ENCODE measurements at regions not wholly inside any gene's neighbourhood (a gene's known extent, or its start where the extent isn't known, plus 50 kb on each side); places are given as distances from the start of the nearest gene placed in this dataset.

DNA sequence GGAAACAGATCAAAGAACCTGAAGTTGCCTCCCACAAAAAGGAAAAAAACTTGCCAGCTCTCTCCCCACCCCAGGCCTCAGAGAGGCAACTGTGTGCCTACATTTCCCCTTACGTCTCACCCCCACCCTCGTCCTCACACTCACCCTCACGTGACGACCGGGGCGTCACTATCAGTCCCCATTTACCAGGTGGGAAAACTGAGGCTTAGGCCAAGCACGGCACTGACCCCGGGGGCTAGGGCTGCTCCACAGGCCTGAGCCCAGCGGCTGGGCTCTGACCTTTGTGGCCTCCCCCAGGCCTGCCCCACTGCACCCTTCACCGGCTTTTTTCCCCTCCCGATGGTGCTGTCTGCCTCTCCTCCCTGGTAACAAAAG is 51.5 kb upstream of the RUNX3 start:
- TF ChIP-seq ZFP3 (CRISPR knock-in tag; IDR thresholded peaks at IDR 0.05) = no peak
- no peak for TF ChIP-seq ARNTL (CRISPR knock-in tag; IDR thresholded peaks at IDR 0.05; ENCODE audit: borderline replicate concordance, low read depth)
- no peak for TF ChIP-seq ZNF565 (CRISPR knock-in tag; conservative IDR thresholded peaks at IDR 0.05; ENCODE audit: low read depth)
- TF ChIP-seq, protein P1, sequence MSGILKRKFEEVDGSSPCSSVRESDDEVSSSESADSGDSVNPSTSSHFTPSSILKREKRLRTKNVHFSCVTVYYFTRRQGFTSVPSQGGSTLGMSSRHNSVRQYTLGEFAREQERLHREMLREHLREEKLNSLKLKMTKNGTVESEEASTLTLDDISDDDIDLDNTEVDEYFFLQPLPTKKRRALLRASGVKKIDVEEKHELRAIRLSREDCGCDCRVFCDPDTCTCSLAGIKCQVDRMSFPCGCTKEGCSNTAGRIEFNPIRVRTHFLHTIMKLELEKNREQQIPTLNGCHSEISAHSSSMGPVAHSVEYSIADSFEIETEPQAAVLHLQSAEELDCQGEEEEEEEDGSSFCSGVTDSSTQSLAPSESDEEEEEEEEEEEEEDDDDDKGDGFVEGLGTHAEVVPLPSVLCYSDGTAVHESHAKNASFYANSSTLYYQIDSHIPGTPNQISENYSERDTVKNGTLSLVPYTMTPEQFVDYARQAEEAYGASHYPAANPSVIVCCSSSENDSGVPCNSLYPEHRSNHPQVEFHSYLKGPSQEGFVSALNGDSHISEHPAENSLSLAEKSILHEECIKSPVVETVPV (CRISPR knock-in tag; IDR thresholded peaks at IDR 0.05) = no peak
- TF ChIP-seq, protein P2, sequence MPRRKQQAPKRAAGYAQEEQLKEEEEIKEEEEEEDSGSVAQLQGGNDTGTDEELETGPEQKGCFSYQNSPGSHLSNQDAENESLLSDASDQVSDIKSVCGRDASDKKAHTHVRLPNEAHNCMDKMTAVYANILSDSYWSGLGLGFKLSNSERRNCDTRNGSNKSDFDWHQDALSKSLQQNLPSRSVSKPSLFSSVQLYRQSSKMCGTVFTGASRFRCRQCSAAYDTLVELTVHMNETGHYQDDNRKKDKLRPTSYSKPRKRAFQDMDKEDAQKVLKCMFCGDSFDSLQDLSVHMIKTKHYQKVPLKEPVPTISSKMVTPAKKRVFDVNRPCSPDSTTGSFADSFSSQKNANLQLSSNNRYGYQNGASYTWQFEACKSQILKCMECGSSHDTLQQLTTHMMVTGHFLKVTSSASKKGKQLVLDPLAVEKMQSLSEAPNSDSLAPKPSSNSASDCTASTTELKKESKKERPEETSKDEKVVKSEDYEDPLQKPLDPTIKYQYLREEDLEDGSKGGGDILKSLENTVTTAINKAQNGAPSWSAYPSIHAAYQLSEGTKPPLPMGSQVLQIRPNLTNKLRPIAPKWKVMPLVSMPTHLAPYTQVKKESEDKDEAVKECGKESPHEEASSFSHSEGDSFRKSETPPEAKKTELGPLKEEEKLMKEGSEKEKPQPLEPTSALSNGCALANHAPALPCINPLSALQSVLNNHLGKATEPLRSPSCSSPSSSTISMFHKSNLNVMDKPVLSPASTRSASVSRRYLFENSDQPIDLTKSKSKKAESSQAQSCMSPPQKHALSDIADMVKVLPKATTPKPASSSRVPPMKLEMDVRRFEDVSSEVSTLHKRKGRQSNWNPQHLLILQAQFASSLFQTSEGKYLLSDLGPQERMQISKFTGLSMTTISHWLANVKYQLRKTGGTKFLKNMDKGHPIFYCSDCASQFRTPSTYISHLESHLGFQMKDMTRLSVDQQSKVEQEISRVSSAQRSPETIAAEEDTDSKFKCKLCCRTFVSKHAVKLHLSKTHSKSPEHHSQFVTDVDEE (CRISPR knock-in tag; IDR thresholded peaks at IDR 0.05) = no peak
- TF ChIP-seq BACH2 (CRISPR knock-in tag; IDR thresholded peaks at IDR 0.05; ENCODE audit: borderline replicate concordance) = no peak
- TF ChIP-seq, protein P3, sequence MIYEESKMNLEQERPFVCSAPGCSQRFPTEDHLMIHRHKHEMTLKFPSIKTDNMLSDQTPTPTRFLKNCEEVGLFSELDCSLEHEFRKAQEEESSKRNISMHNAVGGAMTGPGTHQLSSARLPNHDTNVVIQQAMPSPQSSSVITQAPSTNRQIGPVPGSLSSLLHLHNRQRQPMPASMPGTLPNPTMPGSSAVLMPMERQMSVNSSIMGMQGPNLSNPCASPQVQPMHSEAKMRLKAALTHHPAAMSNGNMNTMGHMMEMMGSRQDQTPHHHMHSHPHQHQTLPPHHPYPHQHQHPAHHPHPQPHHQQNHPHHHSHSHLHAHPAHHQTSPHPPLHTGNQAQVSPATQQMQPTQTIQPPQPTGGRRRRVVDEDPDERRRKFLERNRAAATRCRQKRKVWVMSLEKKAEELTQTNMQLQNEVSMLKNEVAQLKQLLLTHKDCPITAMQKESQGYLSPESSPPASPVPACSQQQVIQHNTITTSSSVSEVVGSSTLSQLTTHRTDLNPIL (CRISPR knock-in tag; IDR thresholded peaks at IDR 0.05; ENCODE audit: low read depth) = no peak
- TF ChIP-seq, protein P4, sequence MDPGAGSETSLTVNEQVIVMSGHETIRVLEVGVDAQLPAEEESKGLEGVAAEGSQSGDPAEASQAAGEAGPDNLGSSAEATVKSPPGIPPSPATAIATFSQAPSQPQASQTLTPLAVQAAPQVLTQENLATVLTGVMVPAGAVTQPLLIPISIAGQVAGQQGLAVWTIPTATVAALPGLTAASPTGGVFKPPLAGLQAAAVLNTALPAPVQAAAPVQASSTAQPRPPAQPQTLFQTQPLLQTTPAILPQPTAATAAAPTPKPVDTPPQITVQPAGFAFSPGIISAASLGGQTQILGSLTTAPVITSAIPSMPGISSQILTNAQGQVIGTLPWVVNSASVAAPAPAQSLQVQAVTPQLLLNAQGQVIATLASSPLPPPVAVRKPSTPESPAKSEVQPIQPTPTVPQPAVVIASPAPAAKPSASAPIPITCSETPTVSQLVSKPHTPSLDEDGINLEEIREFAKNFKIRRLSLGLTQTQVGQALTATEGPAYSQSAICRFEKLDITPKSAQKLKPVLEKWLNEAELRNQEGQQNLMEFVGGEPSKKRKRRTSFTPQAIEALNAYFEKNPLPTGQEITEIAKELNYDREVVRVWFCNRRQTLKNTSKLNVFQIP (CRISPR knock-in tag; IDR thresholded peaks at IDR 0.05; ENCODE audit: borderline replicate concordance, low read depth) = no peak
- TF ChIP-seq ZFP30 (CRISPR knock-in tag; IDR thresholded peaks at IDR 0.05) = no peak
- TF ChIP-seq ESRRG (CRISPR knock-in tag; IDR thresholded peaks at IDR 0.05) = no peak
- no peak for TF ChIP-seq OSR1 (CRISPR knock-in tag; IDR thresholded peaks at IDR 0.05)
- TF ChIP-seq, protein P5, sequence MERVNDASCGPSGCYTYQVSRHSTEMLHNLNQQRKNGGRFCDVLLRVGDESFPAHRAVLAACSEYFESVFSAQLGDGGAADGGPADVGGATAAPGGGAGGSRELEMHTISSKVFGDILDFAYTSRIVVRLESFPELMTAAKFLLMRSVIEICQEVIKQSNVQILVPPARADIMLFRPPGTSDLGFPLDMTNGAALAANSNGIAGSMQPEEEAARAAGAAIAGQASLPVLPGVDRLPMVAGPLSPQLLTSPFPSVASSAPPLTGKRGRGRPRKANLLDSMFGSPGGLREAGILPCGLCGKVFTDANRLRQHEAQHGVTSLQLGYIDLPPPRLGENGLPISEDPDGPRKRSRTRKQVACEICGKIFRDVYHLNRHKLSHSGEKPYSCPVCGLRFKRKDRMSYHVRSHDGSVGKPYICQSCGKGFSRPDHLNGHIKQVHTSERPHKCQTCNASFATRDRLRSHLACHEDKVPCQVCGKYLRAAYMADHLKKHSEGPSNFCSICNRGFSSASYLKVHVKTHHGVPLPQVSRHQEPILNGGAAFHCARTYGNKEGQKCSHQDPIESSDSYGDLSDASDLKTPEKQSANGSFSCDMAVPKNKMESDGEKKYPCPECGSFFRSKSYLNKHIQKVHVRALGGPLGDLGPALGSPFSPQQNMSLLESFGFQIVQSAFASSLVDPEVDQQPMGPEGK (CRISPR knock-in tag; IDR thresholded peaks at IDR 0.05; ENCODE audit: borderline replicate concordance) = no peak
- no peak for TF ChIP-seq ZNF70 (CRISPR knock-in tag; IDR thresholded peaks at IDR 0.05)
- no peak for TF ChIP-seq CSDC2 (CRISPR knock-in tag; IDR thresholded peaks at IDR 0.05)
- TF ChIP-seq ISL1 (CRISPR knock-in tag; IDR thresholded peaks at IDR 0.05) = no peak
- TF ChIP-seq ZNF8 (CRISPR knock-in tag; IDR thresholded peaks at IDR 0.05) = no peak
- no peak for TF ChIP-seq TOX (CRISPR knock-in tag; IDR thresholded peaks at IDR 0.05; ENCODE audit: borderline replicate concordance)
- TF ChIP-seq GLIS3 (CRISPR knock-in tag; IDR thresholded peaks at IDR 0.05) = no peak
- no peak for TF ChIP-seq ZC3H10 (CRISPR knock-in tag; IDR thresholded peaks at IDR 0.05)

DNA sequence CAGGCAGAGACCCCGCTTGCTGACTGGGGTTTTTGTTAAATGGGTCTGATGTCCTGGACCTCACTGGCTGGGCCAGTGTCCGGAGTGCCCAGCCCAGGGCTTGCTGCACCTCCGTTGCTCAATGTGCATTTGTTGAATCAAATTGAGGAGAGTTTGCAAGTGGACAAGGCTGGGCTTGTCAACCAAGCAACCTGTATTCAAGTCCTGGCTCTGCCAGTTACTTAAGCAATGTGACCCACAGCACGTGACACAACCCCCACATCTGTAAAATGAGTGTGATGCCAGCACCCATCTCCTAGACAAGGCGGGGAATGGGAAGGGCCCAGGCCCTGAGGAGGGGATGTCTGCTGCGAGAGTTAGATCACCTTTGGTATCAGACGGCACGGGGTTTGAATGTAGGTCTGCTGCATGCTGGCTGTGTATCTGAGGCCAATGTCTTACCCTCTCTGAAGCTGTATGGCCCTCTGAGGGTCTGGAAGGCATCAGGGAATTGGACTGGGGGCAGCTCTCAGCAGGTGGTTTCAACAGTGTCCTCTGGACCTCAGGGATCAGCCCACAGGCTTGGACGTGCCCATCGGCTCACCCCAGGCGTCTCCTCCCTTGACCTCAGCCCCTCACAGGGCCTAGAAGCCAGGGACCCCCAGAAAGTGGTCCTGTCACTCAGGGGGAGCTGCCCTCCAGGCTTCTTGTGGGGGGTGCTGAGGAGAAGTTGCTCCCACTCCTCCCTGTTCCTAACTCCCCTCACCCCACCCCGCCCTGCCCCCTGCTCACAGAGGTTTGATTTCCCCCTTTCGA is 51.0 kb upstream of the RUNX3 start:
- TF ChIP-seq PPARA (CRISPR knock-in tag; IDR thresholded peaks at IDR 0.05; ENCODE audit: borderline replicate concordance) = no peak
- TF ChIP-seq RARB (CRISPR knock-in tag; IDR thresholded peaks at IDR 0.05) = no peak
- no peak for TF ChIP-seq ARNTL (CRISPR knock-in tag; IDR thresholded peaks at IDR 0.05; ENCODE audit: borderline replicate concordance, low read depth)
- no peak for TF ChIP-seq GLIS3 (CRISPR knock-in tag; IDR thresholded peaks at IDR 0.05)
- no peak for TF ChIP-seq OSR1 (CRISPR knock-in tag; IDR thresholded peaks at IDR 0.05)
- no peak for TF ChIP-seq ZNF8 (CRISPR knock-in tag; IDR thresholded peaks at IDR 0.05)
- TF ChIP-seq SNAI2 (CRISPR knock-in tag; IDR thresholded peaks at IDR 0.05) = no peak
- no peak for TF ChIP-seq ZC3H10 (CRISPR knock-in tag; IDR thresholded peaks at IDR 0.05)
- TF ChIP-seq, protein P3 (CRISPR knock-in tag; IDR thresholded peaks at IDR 0.05; ENCODE audit: low read depth) = no peak
- TF ChIP-seq, protein P4 (CRISPR knock-in tag; IDR thresholded peaks at IDR 0.05; ENCODE audit: borderline replicate concordance, low read depth) = no peak
- TF ChIP-seq TCF4 (CRISPR knock-in tag; IDR thresholded peaks at IDR 0.05; ENCODE audit: borderline replicate concordance) = no peak
- no peak for TF ChIP-seq ZFP3 (CRISPR knock-in tag; IDR thresholded peaks at IDR 0.05)
- no peak for TF ChIP-seq ESRRG (CRISPR knock-in tag; IDR thresholded peaks at IDR 0.05)
- TF ChIP-seq, protein P5 (CRISPR knock-in tag; IDR thresholded peaks at IDR 0.05; ENCODE audit: borderline replicate concordance) = no peak
- TF ChIP-seq ZFP30 (CRISPR knock-in tag; IDR thresholded peaks at IDR 0.05) = no peak
- TF ChIP-seq TOX (CRISPR knock-in tag; IDR thresholded peaks at IDR 0.05; ENCODE audit: borderline replicate concordance) = no peak
- ATAC-seq = no peak

More for the DNA sequence above, 51.5 kb upstream of the RUNX3 start:
- no peak for ATAC-seq
